ENCODE measurements at regions not wholly inside any gene's neighbourhood (a gene's known extent, or its start where the extent isn't known, plus 50 kb on each side); places are given as distances from the start of the nearest gene placed in this dataset.

GRCh38 chr20:11549172-11550103, 368.3 kb upstream of the BTBD3 start:
- H2AFZ ChIP-seq (replicated peaks) = no peak overlapping the region
- Mint-ChIP-seq H3K4me1 (peaks cover 5% of the 10 kb centered on the region), H3K9me3 (no peaks in the 10 kb centered on the region), H3K36me3 (no peaks in the 10 kb centered on the region), H3K27ac (no peak overlapping the region), H3K4me3 (no peak overlapping the region), H3K27me3 (ENCODE audit: insufficient read depth, low read depth) (peaks cover 2% of the 10 kb centered on the region)
- no peak overlapping the region for H3K4me2 ChIP-seq
- no peaks in the 10 kb centered on the region for H3K9me3 ChIP-seq (ENCODE audit: low read depth)
- H3K27me3 ChIP-seq = no peaks in the 10 kb centered on the region
- H3K4me1 ChIP-seq = no peaks in the 10 kb centered on the region
- H3K27ac ChIP-seq = no peak overlapping the region
- H3K79me2 ChIP-seq (ENCODE audit: low read depth) = no peaks in the 10 kb centered on the region
- H4K20me1 ChIP-seq (ENCODE audit: low read depth) = no peaks in the 10 kb centered on the region
- no peak overlapping the region for H3K4me3 ChIP-seq
- DNase-seq (ENCODE audit: low spot score) = no peak
- no peaks in the 10 kb centered on the region for H3F3A ChIP-seq (ENCODE audit: low read depth)
- TF ChIP-seq EZH2phosphoT487 (IDR thresholded peaks at IDR 0.05) (no peak), EZH2 (IDR thresholded peaks at IDR 0.05) (no peak)
- TF ChIP-seq, protein P1, sequence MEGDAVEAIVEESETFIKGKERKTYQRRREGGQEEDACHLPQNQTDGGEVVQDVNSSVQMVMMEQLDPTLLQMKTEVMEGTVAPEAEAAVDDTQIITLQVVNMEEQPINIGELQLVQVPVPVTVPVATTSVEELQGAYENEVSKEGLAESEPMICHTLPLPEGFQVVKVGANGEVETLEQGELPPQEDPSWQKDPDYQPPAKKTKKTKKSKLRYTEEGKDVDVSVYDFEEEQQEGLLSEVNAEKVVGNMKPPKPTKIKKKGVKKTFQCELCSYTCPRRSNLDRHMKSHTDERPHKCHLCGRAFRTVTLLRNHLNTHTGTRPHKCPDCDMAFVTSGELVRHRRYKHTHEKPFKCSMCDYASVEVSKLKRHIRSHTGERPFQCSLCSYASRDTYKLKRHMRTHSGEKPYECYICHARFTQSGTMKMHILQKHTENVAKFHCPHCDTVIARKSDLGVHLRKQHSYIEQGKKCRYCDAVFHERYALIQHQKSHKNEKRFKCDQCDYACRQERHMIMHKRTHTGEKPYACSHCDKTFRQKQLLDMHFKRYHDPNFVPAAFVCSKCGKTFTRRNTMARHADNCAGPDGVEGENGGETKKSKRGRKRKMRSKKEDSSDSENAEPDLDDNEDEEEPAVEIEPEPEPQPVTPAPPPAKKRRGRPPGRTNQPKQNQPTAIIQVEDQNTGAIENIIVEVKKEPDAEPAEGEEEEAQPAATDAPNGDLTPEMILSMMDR (IDR thresholded peaks at IDR 0.05) = no peak
- no peaks in the 10 kb centered on the region for H3K36me3 ChIP-seq
- H3K9ac ChIP-seq = no peak overlapping the region

DNA sequence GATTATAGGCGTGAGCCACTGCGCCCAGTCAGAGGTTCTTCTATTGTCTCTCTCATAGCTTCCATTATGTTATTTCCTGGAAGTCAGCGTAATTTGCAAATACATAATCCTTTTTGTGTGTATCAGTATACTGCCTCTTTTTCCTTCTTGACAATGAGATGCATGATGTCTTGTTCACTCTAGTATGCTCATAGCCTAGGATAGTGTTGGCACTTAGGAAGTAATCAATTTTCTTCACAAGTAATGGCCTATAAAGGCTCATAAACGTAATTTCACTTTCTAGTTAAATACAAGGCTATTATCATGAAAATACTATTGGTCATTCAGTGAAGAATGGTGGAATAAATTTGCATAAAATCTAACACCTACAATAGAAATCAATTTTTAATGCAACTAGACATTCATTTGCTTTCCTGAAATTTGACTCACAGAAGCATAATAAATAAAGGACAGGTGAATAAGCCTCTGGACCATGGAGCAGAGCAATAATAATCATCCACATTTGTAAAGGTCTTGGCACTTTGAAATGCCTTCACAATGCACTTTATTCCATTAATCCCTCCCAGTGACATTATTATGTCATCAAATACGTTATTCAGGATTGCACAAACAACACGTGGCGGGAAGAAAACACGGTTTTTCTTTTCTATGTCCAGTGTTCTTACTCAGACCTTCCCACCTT, 366.9 kb upstream of the BTBD3 start:
- peaks cover 5% of the 10 kb centered on the region for H3K4me1 Mint-ChIP-seq
- no peaks in the 10 kb centered on the region for H3K9me3 Mint-ChIP-seq
- H3F3A ChIP-seq (ENCODE audit: low read depth) = no peaks in the 10 kb centered on the region
- no peak overlapping the region for H3K4me2 ChIP-seq
- no peaks in the 10 kb centered on the region for H3K4me1 ChIP-seq
- H3K36me3 Mint-ChIP-seq = no peaks in the 10 kb centered on the region
- no peaks in the 10 kb centered on the region for H3K27me3 ChIP-seq
- no peaks in the 10 kb centered on the region for H3K79me2 ChIP-seq (ENCODE audit: low read depth)
- no peak overlapping the region for H3K9ac ChIP-seq
- no peaks in the 10 kb centered on the region for H3K9me3 ChIP-seq (ENCODE audit: low read depth)
- no peak overlapping the region for H3K27ac ChIP-seq
- H3K4me3 Mint-ChIP-seq = no peak overlapping the region
- H3K27ac Mint-ChIP-seq = no peak overlapping the region
- H2AFZ ChIP-seq (replicated peaks) = no peak overlapping the region
- no peaks in the 10 kb centered on the region for H4K20me1 ChIP-seq (ENCODE audit: low read depth)
- TF ChIP-seq, protein P1 (IDR thresholded peaks at IDR 0.05) = no peak
- TF ChIP-seq EZH2phosphoT487 (IDR thresholded peaks at IDR 0.05) (no peak), EZH2 (IDR thresholded peaks at IDR 0.05) (no peak)
- H3K27me3 Mint-ChIP-seq (ENCODE audit: insufficient read depth, low read depth) = peaks cover 2% of the 10 kb centered on the region
- DNase-seq (ENCODE audit: low spot score) = no peak
- no peak overlapping the region for H3K4me3 ChIP-seq
- H3K36me3 ChIP-seq = no peaks in the 10 kb centered on the region

GRCh38 chr20:11551479-11551878, 366.2 kb upstream of the BTBD3 start:
- Histone ChIP-seq H3K27me3 (no peaks in the 10 kb centered on the region), H3K9ac (no peak overlapping the region), H3F3A (ENCODE audit: low read depth) (no peaks in the 10 kb centered on the region), H2AFZ (replicated peaks) (no peak overlapping the region), H3K9me3 (ENCODE audit: low read depth) (no peaks in the 10 kb centered on the region), H3K36me3 (no peaks in the 10 kb centered on the region), H3K4me1 (no peaks in the 10 kb centered on the region), H3K4me3 (no peak overlapping the region), H3K4me2 (no peak overlapping the region), H3K79me2 (ENCODE audit: low read depth) (no peaks in the 10 kb centered on the region), H3K27ac (no peak overlapping the region), H4K20me1 (ENCODE audit: low read depth) (no peaks in the 10 kb centered on the region)
- no peaks in the 10 kb centered on the region for H3K36me3 Mint-ChIP-seq
- H3K4me3 Mint-ChIP-seq = no peak overlapping the region
- H3K4me1 Mint-ChIP-seq = peaks cover under 1% of the 10 kb centered on the region
- no peaks in the 10 kb centered on the region for H3K27me3 Mint-ChIP-seq (ENCODE audit: insufficient read depth, low read depth)
- no peak for DNase-seq (ENCODE audit: low spot score)
- TF ChIP-seq EZH2 (IDR thresholded peaks at IDR 0.05) = no peak
- no peak for TF ChIP-seq EZH2phosphoT487 (IDR thresholded peaks at IDR 0.05)
- TF ChIP-seq, protein P1 (IDR thresholded peaks at IDR 0.05) = no peak
- H3K27ac Mint-ChIP-seq = no peak overlapping the region
- H3K9me3 Mint-ChIP-seq = no peaks in the 10 kb centered on the region
